ENCODE measurements at regions not wholly inside any gene's neighbourhood (a gene's known extent, or its start where the extent isn't known, plus 50 kb on each side); places are given as distances from the start of the nearest gene placed in this dataset.
"Not testable (repeated sequence)": the region's sequence is repeated elsewhere in the genome, so short reads cannot be mapped to it uniquely, and the experiment has no call there.

DNA sequence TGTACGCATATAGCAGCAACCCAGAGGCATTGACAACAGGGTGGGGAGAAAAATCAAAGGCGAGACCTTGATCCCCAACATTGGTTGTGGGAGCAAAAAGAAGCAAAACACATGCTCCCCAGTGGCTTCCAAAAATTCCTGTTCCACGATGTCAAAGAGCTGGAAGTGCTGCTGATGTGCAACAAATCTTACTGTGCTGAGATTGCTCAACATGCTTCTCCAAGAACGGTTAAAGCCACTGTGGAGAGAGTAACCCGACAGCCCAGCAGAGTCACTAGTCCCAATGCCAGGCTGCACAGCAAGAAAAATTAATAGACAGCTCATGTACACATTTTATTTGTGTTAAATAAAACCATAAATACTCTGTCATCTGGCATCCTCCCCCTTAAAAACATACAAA is 179.9 kb upstream of the PFN2 start:
- no peak for DNase-seq

DNA sequence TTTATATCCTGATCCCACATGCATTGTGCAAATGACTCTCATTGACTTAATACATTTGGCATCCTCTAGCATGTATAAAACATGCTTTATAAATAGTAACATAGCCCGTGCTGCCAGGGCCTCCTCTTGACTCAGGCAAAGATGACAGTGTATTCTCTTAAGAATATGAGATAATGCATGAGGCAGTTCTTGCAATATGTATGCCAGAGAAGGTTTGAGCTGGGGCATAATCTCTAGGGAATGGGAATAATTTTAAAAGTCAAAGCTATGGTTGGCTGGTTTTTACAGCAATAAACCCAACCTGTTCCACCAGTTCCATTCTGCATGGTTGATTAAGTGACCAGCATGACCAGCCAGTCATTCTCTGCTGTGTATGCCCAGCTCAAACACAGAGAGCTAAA is 179.0 kb upstream of the PFN2 start:
- no peak for DNase-seq

- DNase-seq: no peak
Observed at GRCh38 chr3:150148227-150148626, 177.5 kb upstream of the PFN2 start.

DNA sequence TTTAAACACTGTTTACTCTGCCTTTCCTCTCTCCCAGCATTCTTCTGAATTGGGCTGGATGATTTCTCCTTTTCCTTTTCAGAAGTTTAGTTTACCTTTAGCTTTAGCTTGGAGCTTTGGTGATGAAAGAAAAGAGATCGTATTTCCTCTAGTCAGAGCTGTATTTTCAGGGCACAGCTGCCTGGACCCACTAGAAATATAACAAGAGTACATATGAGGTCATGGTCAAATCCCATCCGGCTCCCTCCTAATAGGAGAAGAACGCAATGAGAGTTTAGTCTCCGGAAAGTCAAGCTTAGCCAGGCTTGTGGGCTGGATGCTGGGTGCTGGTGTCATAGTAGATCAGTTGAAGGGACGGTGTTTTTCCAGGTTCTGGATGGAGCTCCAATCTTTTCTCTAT is 177.1 kb upstream of the PFN2 start:
- peak; percentile 67 for DNase-seq

DNA sequence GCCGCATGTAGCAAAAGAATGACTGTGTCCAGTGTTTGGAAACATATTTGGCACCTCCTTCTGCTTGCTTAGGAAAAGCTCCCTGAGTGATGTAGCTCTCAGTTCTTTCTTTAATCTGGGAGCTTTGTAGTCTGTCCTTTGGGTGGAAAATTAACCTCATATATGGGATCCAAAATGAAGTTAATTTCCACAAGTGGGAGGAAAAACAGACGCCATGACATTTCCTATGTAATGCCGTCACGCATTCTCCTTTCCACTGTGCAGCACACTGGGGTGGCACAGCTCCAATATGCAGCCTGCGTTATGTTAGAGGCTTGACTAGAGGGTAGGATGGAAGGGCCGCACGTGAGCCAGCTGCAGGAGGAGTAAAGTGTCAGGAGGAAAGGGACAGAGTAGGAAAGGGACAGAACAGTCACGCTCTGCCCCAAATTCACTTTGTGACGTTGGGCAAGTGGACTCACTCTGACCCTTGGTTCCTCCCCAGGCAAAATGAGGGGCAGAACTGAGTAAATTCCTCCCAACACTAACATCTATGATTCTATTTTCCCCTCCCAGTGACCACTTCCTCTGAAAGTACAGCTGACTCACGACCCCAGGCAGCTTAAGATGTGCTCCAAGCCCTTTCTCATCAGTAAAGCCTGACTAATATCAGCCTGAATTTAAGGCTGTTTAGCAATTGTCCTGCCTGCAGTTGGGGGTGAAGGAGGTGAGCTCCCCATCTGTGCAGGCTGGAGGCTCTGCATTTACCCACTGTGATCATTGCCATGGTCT is 176.5 kb upstream of the PFN2 start:
- DNase-seq: peak; percentile 55

DNA sequence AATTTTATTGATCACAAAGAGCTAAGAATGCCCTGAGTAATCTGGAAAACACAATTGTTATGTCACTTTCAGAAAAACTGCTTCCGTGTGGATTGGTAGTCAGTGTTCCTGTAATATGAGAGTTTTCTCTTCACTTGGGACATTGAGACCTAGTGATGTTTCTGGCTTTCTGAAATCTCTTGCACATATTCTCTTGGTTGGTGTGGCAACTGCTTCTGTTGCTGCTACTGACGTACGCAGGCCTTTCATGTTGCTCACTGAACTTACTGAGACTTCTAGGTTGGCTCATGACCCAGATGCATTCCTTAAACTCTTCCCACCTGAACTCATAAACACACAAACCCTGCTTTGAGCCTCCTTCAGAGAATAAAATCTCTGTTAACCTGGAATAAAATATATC is 175.0 kb upstream of the PFN2 start:
- DNase-seq: no peak

GRCh38 chr3:150144191-150144708 is 173.6 kb upstream of the PFN2 start:
- DNase-seq: no peak

DNA sequence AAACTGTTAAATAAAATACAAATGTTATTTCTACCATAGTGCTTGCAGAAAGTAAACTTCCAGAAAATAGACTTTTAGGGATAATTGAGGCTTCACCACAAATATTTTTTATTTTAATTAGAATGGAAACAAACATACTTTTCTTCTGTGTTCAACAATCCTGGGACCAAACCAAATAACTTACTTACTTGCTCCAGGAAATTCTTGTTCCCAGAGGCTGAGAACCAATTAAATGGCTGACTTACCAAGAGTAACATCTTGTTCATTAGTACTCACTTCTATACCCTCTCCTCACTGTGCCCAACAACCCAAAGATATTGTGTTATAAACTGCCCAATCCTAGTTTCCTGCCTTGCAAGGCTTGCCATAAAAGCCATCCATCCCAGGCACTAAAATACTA is 172.2 kb upstream of the PFN2 start:
- no peak for DNase-seq

DNA sequence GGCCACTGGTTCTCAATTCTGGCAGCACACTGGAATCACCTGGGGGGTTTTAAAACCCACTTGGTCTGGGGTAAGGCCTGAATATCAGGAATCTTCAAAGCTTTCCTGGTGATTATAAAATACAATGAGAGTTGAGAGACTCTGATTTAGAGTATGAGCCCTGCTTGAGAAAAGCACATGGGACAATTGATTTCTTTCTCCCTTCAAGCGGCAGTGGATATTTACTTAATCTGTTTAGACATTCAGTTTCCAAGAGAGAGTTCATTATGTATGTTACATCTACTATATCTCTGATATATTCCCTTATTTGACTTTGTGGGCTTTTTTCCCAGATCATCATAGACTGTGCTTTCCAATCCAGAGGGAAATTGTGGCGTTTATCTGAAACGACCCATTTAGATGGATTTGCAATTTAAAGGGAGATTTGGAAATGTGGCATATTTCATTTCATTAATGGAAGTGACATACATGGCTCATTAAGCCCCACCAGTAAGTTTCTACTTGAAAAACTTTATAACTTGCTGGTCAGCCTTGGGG is 171.2 kb upstream of the PFN2 start:
- no peak for DNase-seq

GRCh38 chr3:150140614-150141321 is 170.1 kb upstream of the PFN2 start:
- DNase-seq: no peak

DNA sequence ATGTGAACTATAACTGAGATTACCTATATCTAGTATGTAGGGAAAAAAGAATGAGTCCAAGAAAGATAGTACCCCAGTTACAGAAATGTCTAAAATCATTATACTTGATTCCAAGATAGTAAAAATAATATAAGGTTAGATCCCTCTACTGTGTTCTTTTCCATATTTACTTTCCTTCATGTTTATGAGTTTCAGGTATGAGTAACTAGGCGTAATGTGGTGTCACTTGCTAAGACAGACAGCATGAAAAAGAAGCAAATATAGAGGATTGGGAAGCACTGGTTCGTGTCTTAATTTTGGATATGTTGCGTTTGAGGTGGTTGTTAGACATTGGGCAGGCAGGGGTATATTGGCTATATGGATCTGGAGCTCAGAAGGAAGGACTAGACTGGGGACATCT is 168.1 kb upstream of the PFN2 start:
- DNase-seq: no peak

GRCh38 chr3:150136242-150136641 is 165.5 kb upstream of the PFN2 start:
- DNase-seq: no peak

- DNase-seq: no peak
Observed at GRCh38 chr3:150135287-150135721, 164.6 kb upstream of the PFN2 start.

GRCh38 chr3:150133293-150133692 is 162.6 kb upstream of the PFN2 start:
- no peak for DNase-seq

- no peak for DNase-seq
Observed at GRCh38 chr3:150132101-150132749, 161.5 kb upstream of the PFN2 start.

DNA sequence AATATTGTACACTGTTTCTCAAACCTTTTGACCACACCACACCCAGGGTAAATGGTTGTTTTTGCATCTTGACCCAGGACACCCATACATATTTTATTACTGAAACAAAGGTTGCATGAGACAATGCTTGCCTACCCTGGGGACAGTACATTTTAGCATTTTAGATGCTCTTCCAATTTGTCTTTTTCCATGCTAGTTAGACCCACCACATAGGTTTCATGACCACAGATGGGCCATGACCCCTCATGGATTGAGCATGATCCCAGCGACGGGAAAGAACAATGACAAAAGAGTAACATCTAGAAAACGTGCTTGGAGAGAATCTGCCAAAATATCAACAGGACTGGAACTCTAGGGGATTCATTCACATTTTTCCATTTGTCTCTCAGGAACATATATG is 161.0 kb upstream of the PFN2 start:
- no peak for DNase-seq

DNA sequence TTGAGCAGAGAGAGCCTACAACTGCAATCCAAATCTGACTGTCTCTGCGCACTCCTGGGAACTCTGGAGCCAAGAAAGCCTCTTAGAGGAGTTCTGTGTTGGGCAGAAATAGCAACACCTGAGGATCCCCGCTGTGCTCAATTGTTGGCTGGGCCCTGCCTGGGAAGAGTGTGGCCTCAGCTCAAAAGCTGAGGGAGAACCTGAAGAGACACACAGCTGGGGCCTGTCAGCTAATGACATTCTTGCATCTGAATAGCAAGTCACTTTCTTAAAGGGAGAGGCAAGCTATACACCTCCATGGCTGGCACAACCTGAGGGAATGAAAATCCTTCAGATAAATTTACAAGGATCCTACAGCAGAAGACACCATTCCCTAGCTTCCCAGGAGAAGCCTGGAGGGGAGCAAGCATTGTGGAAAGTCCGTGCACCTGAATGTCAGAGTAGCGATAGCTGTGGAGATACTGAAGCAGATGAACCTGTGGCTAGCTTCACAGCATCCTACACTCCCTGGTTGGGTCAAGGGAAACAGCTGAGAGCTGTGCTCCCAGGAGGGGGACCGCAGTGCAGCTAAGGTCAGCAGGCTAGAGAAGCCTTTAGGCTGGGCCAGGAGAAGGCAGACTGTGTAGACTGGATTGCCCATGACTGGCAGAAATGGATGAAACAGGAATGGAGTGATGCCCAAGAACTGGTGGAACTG is 159.9 kb upstream of the PFN2 start:
- DNase-seq: no peak

GRCh38 chr3:150129166-150129565 is 158.5 kb upstream of the PFN2 start:
- DNase-seq: no peak

- DNase-seq: no peak
Observed at GRCh38 chr3:150128126-150128525, 157.4 kb upstream of the PFN2 start.

- DNase-seq: no peak
Observed at GRCh38 chr3:150127011-150127490, 156.4 kb upstream of the PFN2 start.

- DNase-seq: no peak
Observed at GRCh38 chr3:150124142-150124541, 153.4 kb upstream of the PFN2 start.

GRCh38 chr3:150123249-150123648 is 152.6 kb upstream of the PFN2 start:
- not testable (repeated sequence) for DNase-seq

- DNase-seq: no peak
Observed at GRCh38 chr3:150118219-150118618, 147.5 kb upstream of the PFN2 start.

Measured in SHP77 treated with DMSO at 0.1 percent for 48 hours (cell line).